Calu3 (cell line): ENCODE measurements at regions not wholly inside any gene's neighbourhood (a gene's known extent, or its start where the extent isn't known, plus 50 kb on each side); places are given as distances from the start of the nearest gene placed in this dataset.
"Not testable (repeated sequence)": the region's sequence is repeated elsewhere in the genome, so short reads cannot be mapped to it uniquely, and the experiment has no call there.

ENCODE experiments used
- BruUV-seq: library from RNA; stranded (reverse); fragments of 400-500 nt; replicated peaks from 2 replicates; lab custom pipeline; 2021; lab: Mats Ljungman, UMichigan
- CTCF ChIA-PET: fragments of 300-600 bp; sonication (Branson Sonifier 250); formaldehyde crosslinking; loops from one replicate; lab custom pipeline; 2022; ENCODE audit warnings: antibody characterized with exemption; lab: Charles Lee
- DNase-seq: peaks from one replicate; pipeline ENCODE4 v3.0.0; 2022
- H3K27ac Mint-ChIP-seq: one replicate; pipeline ENCODE4 v1.8.0; 2022; ENCODE audit warnings: mixed read lengths; ENCODE audit not compliant: unreplicated experiment
- H3K27me3 Mint-ChIP-seq: one replicate; pipeline ENCODE4 v1.8.0; 2022; ENCODE audit warnings: mixed read lengths; ENCODE audit not compliant: unreplicated experiment
- H3K36me3 Mint-ChIP-seq: one replicate; pipeline ENCODE4 v1.8.0; 2022; ENCODE audit warnings: mild to moderate bottlenecking, moderate library complexity, mixed read lengths; ENCODE audit not compliant: insufficient read depth, unreplicated experiment
- H3K4me1 Mint-ChIP-seq: one replicate; pipeline ENCODE4 v1.8.0; 2022; ENCODE audit warnings: mild to moderate bottlenecking, low read depth, mixed read lengths; ENCODE audit not compliant: unreplicated experiment
- H3K4me3 Mint-ChIP-seq: one replicate; pipeline ENCODE4 v1.8.0; 2022; ENCODE audit warnings: mild to moderate bottlenecking, low read depth, moderate library complexity, mixed read lengths; ENCODE audit not compliant: unreplicated experiment
- H3K9me3 Mint-ChIP-seq: one replicate; pipeline ENCODE4 v1.8.0; 2022; ENCODE audit warnings: low read depth, mixed read lengths; ENCODE audit not compliant: unreplicated experiment
- CTCF ChIP-seq: fragments of 200-600 bp; IDR thresholded peaks from one replicate; pipeline ENCODE4 v1.8.0; 2022; ENCODE audit warnings: antibody characterized with exemption; ENCODE audit not compliant: unreplicated experiment
- intact Hi-C: fragments of 100-400 bp; cut with micrococcal nuclease; formaldehyde crosslinking; loops from one replicate; pipeline ENCODE4 v1.10.0; 2022; ENCODE audit not compliant: unreplicated experiment

- BruUV-seq = no TSS peak
- intact Hi-C loops = no loop called here
- CTCF ChIA-PET = no interaction called here
- H3K4me3 Mint-ChIP-seq = no peak overlapping the region
- no peak overlapping the region for H3K27ac Mint-ChIP-seq
- no peaks in the 10 kb centered on the region for H3K36me3 Mint-ChIP-seq
- no peak for DNase-seq
- peaks cover 3% of the 10 kb centered on the region for H3K9me3 Mint-ChIP-seq
- H3K4me1 Mint-ChIP-seq = no peaks in the 10 kb centered on the region
- no peaks in the 10 kb centered on the region for H3K27me3 Mint-ChIP-seq
- TF ChIP-seq CTCF = no peak
Observed at GRCh38 chr3:88863196-88863595, 244.2 kb upstream of the EPHA3 start.

- CTCF ChIA-PET = no interaction called here
- no peak for TF ChIP-seq CTCF
- Mint-ChIP-seq H3K27ac (no peak overlapping the region), H3K4me3 (no peak overlapping the region), H3K9me3 (no peaks in the 10 kb centered on the region), H3K36me3 (no peaks in the 10 kb centered on the region), H3K27me3 (no peaks in the 10 kb centered on the region), H3K4me1 (no peaks in the 10 kb centered on the region)
- DNase-seq = no peak
- BruUV-seq = no TSS peak
- intact Hi-C loops = no loop called here
Observed at GRCh38 chr3:88876724-88877123, 230.7 kb upstream of the EPHA3 start.

GRCh38 chr3:88879905-88880304, 227.5 kb upstream of the EPHA3 start:
- no peak overlapping the region for H3K4me3 Mint-ChIP-seq
- DNase-seq = no peak
- no peak for TF ChIP-seq CTCF
- no peaks in the 10 kb centered on the region for H3K9me3 Mint-ChIP-seq
- BruUV-seq = no TSS peak
- H3K36me3 Mint-ChIP-seq = no peaks in the 10 kb centered on the region
- H3K4me1 Mint-ChIP-seq = no peaks in the 10 kb centered on the region
- no peak overlapping the region for H3K27ac Mint-ChIP-seq
- CTCF ChIA-PET = no interaction called here
- intact Hi-C loops = no loop called here
- H3K27me3 Mint-ChIP-seq = no peaks in the 10 kb centered on the region

- no peak overlapping the region for H3K4me3 Mint-ChIP-seq
- no peaks in the 10 kb centered on the region for H3K27me3 Mint-ChIP-seq
- no TSS peak for BruUV-seq
- no peak for TF ChIP-seq CTCF
- H3K27ac Mint-ChIP-seq = no peak overlapping the region
- intact Hi-C loops = no loop called here
- no peak for DNase-seq
- CTCF ChIA-PET = no interaction called here
- no peaks in the 10 kb centered on the region for H3K4me1 Mint-ChIP-seq
- peaks cover 3% of the 10 kb centered on the region for H3K9me3 Mint-ChIP-seq
- H3K36me3 Mint-ChIP-seq = no peaks in the 10 kb centered on the region
Observed at GRCh38 chr3:88882121-88882520, 225.3 kb upstream of the EPHA3 start.

GRCh38 chr3:88886624-88887023, 220.8 kb upstream of the EPHA3 start:
- BruUV-seq, CTCF ChIA-PET, H3K27ac Mint-ChIP-seq, intact Hi-C loops, H3K27me3 Mint-ChIP-seq, H3K36me3 Mint-ChIP-seq, H3K4me1 Mint-ChIP-seq, H3K4me3 Mint-ChIP-seq, H3K9me3 Mint-ChIP-seq, DNase-seq: not testable (repeated sequence)
